GM19043 (cell line): ENCODE measurements at regions not wholly inside any gene's neighbourhood (a gene's known extent, or its start where the extent isn't known, plus 50 kb on each side); places are given as distances from the start of the nearest gene placed in this dataset.
"Not testable (repeated sequence)": the region's sequence is repeated elsewhere in the genome, so short reads cannot be mapped to it uniquely, and the experiment has no call there.

Experiments
- ATAC-seq: cut with Tn5 transposase; IDR thresholded peaks from one replicate; pipeline ENCODE4 v1.9.1; 2021; ENCODE audit warnings: low read depth; ENCODE audit not compliant: unreplicated experiment

DNA sequence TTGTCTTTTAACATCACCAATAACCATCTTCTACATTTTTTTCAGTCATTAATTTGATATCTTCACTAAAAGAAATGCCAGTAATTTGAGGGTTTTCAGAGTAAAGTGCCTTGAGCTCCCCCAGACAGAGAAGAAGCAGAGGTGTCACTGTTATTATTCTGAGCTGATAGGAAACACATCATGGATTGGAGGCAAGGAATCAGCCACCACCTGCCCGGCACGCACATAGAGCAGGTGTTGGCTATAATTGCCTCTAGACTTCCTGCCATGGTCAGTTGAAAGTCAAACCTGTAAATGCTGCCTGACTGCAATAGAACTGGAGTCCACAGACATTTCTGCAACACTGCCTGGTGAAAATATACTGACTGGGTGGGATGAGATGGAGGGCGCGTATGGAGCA lies 776.6 kb downstream of the UQCRFS1 start:
- no peak for ATAC-seq

DNA sequence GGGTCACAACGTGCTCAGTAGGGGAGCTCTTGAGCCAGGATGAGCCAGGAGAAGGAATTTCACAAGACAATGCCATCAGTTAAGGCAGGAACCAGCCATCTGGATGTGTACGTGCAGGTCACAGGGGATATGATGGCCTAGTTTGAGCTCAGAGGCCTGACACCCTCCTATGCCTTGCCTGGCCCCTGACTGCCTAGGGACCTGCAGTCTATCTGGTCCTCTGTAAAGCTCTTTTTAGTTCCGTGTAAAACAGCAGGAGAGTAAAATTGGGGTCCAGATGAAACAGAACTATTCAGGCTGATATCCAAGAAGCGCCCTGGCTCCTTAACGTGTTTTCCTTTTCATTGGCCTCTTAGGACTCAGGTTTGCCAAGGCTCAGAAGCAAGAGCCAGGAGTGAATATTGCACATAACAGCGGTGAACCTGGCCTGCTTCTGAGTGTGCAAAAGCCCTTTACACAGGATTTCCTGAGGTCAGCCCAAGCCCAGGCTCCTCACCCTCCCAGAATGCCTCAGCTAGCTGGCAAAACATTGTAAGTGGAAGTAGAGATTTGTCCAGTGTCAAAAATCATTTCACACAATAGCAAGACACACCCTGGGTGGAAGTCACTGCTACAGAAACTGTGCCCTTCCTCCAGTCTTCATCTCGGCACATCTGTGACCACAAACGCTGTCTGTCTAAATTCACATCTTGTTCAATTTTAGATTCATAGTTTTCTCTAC lies 777.2 kb downstream of the UQCRFS1 start:
- no peak for ATAC-seq

GRCh38 chr19:28434794-28435193 lies 778.2 kb downstream of the UQCRFS1 start:
- not testable (repeated sequence) for ATAC-seq

DNA sequence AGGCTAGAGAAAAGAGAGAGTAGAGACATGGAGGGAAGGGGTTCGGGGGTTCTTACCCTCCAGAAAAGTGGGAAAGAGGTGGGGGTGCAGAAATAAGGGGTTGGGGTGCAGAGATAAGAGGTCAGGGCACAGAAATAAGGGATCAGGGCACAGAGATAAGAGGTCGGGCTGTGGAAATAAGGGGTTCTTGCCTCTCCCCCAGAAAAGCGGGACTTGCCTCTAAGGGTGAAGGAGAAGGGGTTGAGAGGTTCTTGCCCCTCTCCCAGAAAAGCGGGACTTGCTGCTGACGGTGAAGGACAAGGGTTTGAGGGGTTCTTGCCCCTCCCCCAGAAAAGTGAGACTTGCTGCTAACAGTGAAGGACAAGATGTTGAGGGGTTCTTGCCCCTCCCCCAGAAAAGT lies 778.6 kb downstream of the UQCRFS1 start:
- ATAC-seq = not testable (repeated sequence)

GRCh38 chr19:28433166-28433565 lies 779.8 kb downstream of the UQCRFS1 start:
- not testable (repeated sequence) for ATAC-seq

GRCh38 chr19:28430214-28430613 lies 782.7 kb downstream of the UQCRFS1 start:
- no peak for ATAC-seq

DNA sequence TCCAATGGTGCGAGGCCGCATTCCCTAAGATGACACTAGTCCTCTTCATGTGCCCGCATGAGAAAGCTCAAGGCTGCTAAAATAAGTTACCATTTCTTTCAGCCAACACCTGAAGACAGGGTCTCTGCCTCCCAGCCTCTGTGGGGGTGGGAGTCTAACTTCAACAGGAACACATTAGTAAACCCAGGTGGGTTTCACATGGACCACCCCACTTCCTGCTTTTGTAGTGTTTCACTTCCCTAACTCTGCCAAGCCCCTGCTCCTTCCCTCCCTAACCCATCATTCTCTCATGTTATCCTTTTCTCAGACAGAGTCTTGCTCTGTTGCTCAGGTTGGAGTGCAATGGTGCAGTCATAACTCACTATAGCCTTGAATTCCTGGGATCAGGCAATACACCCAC lies 783.6 kb downstream of the UQCRFS1 start:
- ATAC-seq = no peak

DNA sequence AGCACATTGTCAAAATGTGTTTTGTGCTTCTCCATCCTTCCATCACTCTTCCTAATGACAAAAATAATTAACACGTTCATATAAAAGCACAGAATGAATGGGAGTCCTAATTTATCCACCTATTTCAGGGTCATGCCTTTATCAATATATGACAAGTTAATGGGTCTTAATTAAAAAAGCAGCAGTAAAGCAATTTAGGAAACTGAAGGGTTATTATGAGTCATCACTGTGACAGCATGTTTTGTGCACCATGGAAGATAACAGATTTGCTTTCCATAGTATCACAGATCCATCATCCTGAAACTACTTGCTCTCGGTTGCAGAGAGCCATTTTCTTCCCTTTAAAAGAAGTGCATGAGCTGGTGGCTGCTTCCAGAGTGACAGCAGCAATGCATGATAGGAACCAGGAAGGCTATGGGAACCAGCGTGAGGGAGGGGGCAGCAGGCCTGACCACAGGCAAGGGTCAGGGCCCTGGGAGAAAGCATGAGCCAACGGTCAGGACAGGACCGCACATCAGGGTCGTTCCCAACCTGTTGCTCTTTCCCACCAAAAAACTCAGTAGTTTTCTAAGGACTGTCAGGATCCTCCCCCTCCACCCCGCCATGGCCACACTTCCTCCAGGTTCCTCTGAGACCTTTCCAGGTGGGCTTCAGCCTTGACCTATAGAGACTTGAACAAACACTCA lies 784.1 kb downstream of the UQCRFS1 start:
- ATAC-seq = no peak

DNA sequence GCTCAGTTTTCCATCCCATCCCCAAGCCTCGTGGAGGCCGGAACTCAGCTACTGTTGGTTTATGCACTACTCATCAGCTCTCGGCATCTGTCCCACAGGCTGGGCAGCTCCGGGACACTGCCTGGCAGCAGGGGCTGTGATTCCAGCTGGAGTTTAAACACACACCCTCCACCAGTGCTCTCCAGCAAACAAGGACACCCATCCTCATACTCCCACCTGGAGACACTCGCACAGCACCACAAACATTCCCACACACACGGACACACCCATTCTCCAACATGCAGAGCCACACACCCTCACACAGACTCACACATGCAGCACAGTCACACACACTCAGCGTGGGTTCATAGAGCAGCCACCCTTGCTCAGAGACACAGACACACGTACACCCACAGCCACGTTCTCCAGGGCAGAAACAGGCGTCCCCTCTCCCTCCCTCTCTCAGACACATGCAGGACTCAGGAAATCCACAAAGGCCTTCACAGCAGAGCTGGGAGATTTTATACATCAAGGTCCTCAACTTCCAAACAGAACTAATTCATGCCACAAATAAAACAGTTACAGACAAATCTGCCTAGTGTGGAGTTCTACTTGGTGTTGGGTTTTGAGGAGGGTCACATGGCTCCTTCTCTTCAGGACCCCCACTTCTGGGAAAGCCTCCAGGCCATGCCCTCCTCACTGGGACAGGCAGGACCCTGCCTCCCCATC lies 785.4 kb downstream of the UQCRFS1 start:
- ATAC-seq = no peak

DNA sequence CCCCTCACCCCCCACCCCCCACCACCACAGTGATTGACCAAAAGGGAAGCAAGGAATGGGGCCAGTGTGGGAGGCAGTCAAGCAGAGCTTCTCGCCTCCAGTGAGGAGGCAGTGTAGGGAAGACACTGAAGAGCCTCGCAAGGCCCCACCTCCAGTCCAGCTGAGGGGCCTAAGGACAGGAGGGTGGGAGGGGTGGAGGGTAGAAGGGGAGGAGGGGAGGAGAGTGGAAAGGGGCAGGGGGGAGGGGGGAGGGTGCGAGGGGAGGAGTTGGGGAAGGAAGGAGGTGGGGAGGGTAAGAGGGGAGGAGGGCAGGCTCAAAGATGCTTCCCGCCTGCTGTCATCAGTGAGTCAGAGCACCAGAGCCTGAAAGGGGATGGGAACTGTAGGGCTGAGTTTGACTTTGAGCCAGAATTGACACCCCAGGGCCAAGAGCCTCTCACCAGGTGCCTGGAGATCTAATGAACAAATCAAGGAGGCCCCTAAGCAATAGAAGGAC lies 786.2 kb downstream of the UQCRFS1 start:
- ATAC-seq = no peak

DNA sequence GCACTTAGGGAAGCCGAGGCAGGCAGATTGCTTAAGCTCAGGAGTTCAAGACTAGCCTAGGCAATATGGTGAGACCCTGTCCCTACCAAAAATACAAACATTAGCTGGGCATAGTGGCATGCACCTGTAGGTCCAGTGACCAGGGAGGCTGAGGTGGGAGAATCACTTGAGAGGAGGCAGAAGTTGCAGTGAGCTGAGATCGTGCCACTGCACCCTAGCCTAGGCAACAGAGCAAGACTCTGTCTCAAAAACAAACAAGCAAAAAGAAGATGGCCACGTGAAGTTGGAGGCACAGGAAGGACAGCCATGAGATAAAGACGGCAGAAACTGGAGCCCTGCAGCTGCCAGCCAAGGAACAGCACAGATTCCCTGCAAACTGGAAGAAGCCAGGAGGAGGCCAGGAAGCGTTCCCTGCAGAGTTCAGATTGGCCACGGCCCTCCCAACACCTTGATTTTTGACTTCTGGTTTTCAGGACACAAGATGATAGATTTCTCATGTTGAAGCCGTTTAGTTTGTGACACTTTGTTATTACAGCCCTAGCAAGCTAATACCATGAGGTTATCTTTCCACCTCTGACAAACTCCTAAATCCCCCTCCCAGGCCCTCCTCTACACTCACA lies 786.7 kb downstream of the UQCRFS1 start:
- no peak for ATAC-seq

GRCh38 chr19:28425046-28425931 lies 787.7 kb downstream of the UQCRFS1 start:
- no peak for ATAC-seq

- ATAC-seq = no peak
Observed at GRCh38 chr19:28424662-28425045, 788.3 kb downstream of the UQCRFS1 start.

DNA sequence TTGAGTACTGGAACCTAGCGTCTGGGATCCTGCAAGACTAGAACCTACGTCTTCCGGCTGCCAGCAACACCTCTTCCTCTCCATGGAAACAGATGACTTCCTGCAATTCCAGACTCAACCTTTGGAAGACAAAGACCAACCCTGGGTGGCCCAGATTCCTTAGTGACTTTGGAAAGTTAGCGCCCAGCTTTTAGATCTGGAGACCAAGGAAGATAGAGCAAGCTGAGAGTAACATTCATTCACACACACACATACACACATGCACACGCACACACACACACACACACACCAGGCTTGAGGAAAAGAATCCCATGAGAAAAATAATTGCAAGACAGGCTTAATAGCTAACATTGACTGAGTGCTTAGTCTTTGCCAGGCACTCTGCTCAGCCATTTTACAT lies 788.9 kb downstream of the UQCRFS1 start:
- ATAC-seq = no peak

GRCh38 chr19:28422791-28423650 lies 789.9 kb downstream of the UQCRFS1 start:
- no peak for ATAC-seq

- no peak for ATAC-seq
Observed at GRCh38 chr19:28422046-28422445, 790.9 kb downstream of the UQCRFS1 start.

GRCh38 chr19:28420811-28421550 lies 792.0 kb downstream of the UQCRFS1 start:
- ATAC-seq = no peak

GRCh38 chr19:28419312-28419711 lies 793.6 kb downstream of the UQCRFS1 start:
- ATAC-seq = no peak
